ENCODE measurements at regions not wholly inside any gene's neighbourhood (a gene's known extent, or its start where the extent isn't known, plus 50 kb on each side); places are given as distances from the start of the nearest gene placed in this dataset.

DNA sequence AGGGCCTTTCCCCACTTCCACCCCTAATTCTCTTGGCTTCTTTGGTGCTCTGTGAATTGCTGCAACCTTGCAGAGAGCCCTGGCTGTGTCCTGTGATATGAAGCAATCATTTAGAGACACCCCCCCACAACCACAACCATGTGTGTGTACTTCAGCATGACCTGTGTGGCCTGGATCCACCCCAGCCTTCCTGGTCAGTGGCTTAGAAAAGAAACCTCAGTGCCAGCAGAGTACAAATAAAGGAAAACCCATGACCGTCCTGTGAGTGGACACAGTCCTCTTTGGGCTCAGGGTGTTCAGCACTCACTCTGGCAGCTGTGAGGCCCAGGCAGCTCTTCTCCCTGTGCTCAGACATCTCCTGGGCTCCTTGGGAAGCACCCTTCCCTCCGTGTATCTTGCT is 206.6 kb upstream of the DIO3 start:
- TF ChIP-seq, protein P1, sequence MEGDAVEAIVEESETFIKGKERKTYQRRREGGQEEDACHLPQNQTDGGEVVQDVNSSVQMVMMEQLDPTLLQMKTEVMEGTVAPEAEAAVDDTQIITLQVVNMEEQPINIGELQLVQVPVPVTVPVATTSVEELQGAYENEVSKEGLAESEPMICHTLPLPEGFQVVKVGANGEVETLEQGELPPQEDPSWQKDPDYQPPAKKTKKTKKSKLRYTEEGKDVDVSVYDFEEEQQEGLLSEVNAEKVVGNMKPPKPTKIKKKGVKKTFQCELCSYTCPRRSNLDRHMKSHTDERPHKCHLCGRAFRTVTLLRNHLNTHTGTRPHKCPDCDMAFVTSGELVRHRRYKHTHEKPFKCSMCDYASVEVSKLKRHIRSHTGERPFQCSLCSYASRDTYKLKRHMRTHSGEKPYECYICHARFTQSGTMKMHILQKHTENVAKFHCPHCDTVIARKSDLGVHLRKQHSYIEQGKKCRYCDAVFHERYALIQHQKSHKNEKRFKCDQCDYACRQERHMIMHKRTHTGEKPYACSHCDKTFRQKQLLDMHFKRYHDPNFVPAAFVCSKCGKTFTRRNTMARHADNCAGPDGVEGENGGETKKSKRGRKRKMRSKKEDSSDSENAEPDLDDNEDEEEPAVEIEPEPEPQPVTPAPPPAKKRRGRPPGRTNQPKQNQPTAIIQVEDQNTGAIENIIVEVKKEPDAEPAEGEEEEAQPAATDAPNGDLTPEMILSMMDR (IDR thresholded peaks at IDR 0.05; ENCODE audit: poor library complexity, severe bottlenecking): no peak
- no peak for TF ChIP-seq EZH2 (IDR thresholded peaks at IDR 0.05; ENCODE audit: borderline replicate concordance, insufficient read depth, low read length, poor library complexity, severe bottlenecking)
- TF ChIP-seq, protein P2, sequence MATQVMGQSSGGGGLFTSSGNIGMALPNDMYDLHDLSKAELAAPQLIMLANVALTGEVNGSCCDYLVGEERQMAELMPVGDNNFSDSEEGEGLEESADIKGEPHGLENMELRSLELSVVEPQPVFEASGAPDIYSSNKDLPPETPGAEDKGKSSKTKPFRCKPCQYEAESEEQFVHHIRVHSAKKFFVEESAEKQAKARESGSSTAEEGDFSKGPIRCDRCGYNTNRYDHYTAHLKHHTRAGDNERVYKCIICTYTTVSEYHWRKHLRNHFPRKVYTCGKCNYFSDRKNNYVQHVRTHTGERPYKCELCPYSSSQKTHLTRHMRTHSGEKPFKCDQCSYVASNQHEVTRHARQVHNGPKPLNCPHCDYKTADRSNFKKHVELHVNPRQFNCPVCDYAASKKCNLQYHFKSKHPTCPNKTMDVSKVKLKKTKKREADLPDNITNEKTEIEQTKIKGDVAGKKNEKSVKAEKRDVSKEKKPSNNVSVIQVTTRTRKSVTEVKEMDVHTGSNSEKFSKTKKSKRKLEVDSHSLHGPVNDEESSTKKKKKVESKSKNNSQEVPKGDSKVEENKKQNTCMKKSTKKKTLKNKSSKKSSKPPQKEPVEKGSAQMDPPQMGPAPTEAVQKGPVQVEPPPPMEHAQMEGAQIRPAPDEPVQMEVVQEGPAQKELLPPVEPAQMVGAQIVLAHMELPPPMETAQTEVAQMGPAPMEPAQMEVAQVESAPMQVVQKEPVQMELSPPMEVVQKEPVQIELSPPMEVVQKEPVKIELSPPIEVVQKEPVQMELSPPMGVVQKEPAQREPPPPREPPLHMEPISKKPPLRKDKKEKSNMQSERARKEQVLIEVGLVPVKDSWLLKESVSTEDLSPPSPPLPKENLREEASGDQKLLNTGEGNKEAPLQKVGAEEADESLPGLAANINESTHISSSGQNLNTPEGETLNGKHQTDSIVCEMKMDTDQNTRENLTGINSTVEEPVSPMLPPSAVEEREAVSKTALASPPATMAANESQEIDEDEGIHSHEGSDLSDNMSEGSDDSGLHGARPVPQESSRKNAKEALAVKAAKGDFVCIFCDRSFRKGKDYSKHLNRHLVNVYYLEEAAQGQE (IDR thresholded peaks at IDR 0.05; ENCODE audit: borderline replicate concordance): no peak

Data from neural cell (in vitro differentiated cells).